OCI-LY1 (cell line): ENCODE measurements at regions not wholly inside any gene's neighbourhood (a gene's known extent, or its start where the extent isn't known, plus 50 kb on each side); places are given as distances from the start of the nearest gene placed in this dataset.

Source experiments
- CTCF ChIP-seq: fragments of 200-600 bp; sonication (generic), shearing (Covaris generic); IDR thresholded peaks from 2 replicates; pipeline ENCODE4 v1.5.1; 2017; ENCODE audit warnings: mild to moderate bottlenecking, antibody characterized with exemption, low read length, moderate library complexity, mixed read lengths
- EZH2 ChIP-seq: fragments of 200-600 bp; sonication (generic), shearing (Covaris generic); IDR thresholded peaks from 2 replicates; pipeline ENCODE4 v1.8.0; 2017; ENCODE audit warnings: borderline replicate concordance, mixed run types, mild to moderate bottlenecking, antibody characterized with exemption, low read length, moderate library complexity, mixed read lengths

- TF ChIP-seq CTCF (no peak), EZH2 (no peak)
Observed at GRCh38 chr13:106685143-106685542, 117.2 kb upstream of the ARGLU1 start.
